ENCODE measurements at regions not wholly inside any gene's neighbourhood (a gene's known extent, or its start where the extent isn't known, plus 50 kb on each side); places are given as distances from the start of the nearest gene placed in this dataset.

GRCh38 chr16:85519540-85520231, 93.4 kb upstream of the GSE1 start:
- TF ChIP-seq CTCF (IDR thresholded peaks at IDR 0.05; ENCODE audit: low read depth, low read length) = no peak
- no peak for TF ChIP-seq EZH2phosphoT487 (IDR thresholded peaks at IDR 0.05; ENCODE audit: low read depth)
- Histone ChIP-seq H3K4me2 (ENCODE audit: low read length) (no peak overlapping the region), H4K20me1 (ENCODE audit: insufficient read depth, low read length) (no peaks in the 10 kb centered on the region), H3K9me3 (ENCODE audit: insufficient read depth, low read length) (no peaks in the 10 kb centered on the region), H3K27me3 (ENCODE audit: low read depth, low read length) (no peaks in the 10 kb centered on the region), H3K4me3 (ENCODE audit: low read length) (no peak overlapping the region), H3K36me3 (replicated peaks; ENCODE audit: low read depth, low read length) (no peaks in the 10 kb centered on the region), H3K27ac (ENCODE audit: low read length) (no peak overlapping the region), H2AFZ (ENCODE audit: low read depth, low read length) (no peak overlapping the region), H3K4me1 (ENCODE audit: low read length) (peaks cover 10% of the 10 kb centered on the region), H3K9ac (ENCODE audit: low read length) (no peak overlapping the region), H3K79me2 (ENCODE audit: low read length) (no peaks in the 10 kb centered on the region)

GRCh38 chr16:85520853-85521521, 92.1 kb upstream of the GSE1 start:
- Histone ChIP-seq H3K4me3 (ENCODE audit: low read length) (no peak overlapping the region), H3K27ac (ENCODE audit: low read length) (no peak overlapping the region), H4K20me1 (ENCODE audit: insufficient read depth, low read length) (no peaks in the 10 kb centered on the region), H3K4me1 (ENCODE audit: low read length) (peaks cover 21% of the 10 kb centered on the region), H3K27me3 (ENCODE audit: low read depth, low read length) (no peaks in the 10 kb centered on the region), H3K9ac (ENCODE audit: low read length) (no peak overlapping the region), H3K9me3 (ENCODE audit: insufficient read depth, low read length) (no peaks in the 10 kb centered on the region), H3K36me3 (replicated peaks; ENCODE audit: low read depth, low read length) (no peaks in the 10 kb centered on the region), H2AFZ (ENCODE audit: low read depth, low read length) (no peak overlapping the region), H3K79me2 (ENCODE audit: low read length) (no peaks in the 10 kb centered on the region), H3K4me2 (ENCODE audit: low read length) (no peak overlapping the region)
- TF ChIP-seq CTCF (IDR thresholded peaks at IDR 0.05; ENCODE audit: low read depth, low read length) (no peak), EZH2phosphoT487 (IDR thresholded peaks at IDR 0.05; ENCODE audit: low read depth) (no peak)

GRCh38 chr16:85521552-85522307, 91.4 kb upstream of the GSE1 start:
- Histone ChIP-seq H3K4me2 (ENCODE audit: low read length) (no peak overlapping the region), H3K9me3 (ENCODE audit: insufficient read depth, low read length) (no peaks in the 10 kb centered on the region), H2AFZ (ENCODE audit: low read depth, low read length) (no peak overlapping the region), H3K9ac (ENCODE audit: low read length) (no peak overlapping the region), H3K4me3 (ENCODE audit: low read length) (no peak overlapping the region), H3K36me3 (replicated peaks; ENCODE audit: low read depth, low read length) (no peaks in the 10 kb centered on the region), H4K20me1 (ENCODE audit: insufficient read depth, low read length) (no peaks in the 10 kb centered on the region), H3K79me2 (ENCODE audit: low read length) (no peaks in the 10 kb centered on the region), H3K27me3 (ENCODE audit: low read depth, low read length) (no peaks in the 10 kb centered on the region), H3K27ac (ENCODE audit: low read length) (no peak overlapping the region), H3K4me1 (ENCODE audit: low read length) (peaks cover 21% of the 10 kb centered on the region)
- TF ChIP-seq EZH2phosphoT487 (IDR thresholded peaks at IDR 0.05; ENCODE audit: low read depth) (no peak), CTCF (IDR thresholded peaks at IDR 0.05; ENCODE audit: low read depth, low read length) (no peak)

GRCh38 chr16:85522308-85522841, 90.7 kb upstream of the GSE1 start:
- Histone ChIP-seq H3K4me2 (ENCODE audit: low read length) (no peak overlapping the region), H2AFZ (ENCODE audit: low read depth, low read length) (no peak overlapping the region), H3K9ac (ENCODE audit: low read length) (no peak overlapping the region), H3K9me3 (ENCODE audit: insufficient read depth, low read length) (no peaks in the 10 kb centered on the region), H3K27ac (ENCODE audit: low read length) (no peak overlapping the region), H3K4me1 (ENCODE audit: low read length) (peaks cover 21% of the 10 kb centered on the region), H3K79me2 (ENCODE audit: low read length) (no peaks in the 10 kb centered on the region), H3K27me3 (ENCODE audit: low read depth, low read length) (no peaks in the 10 kb centered on the region), H3K36me3 (replicated peaks; ENCODE audit: low read depth, low read length) (no peaks in the 10 kb centered on the region), H3K4me3 (ENCODE audit: low read length) (no peak overlapping the region), H4K20me1 (ENCODE audit: insufficient read depth, low read length) (no peaks in the 10 kb centered on the region)
- TF ChIP-seq EZH2phosphoT487 (IDR thresholded peaks at IDR 0.05; ENCODE audit: low read depth) (no peak), CTCF (IDR thresholded peaks at IDR 0.05; ENCODE audit: low read depth, low read length) (no peak)
